ENCODE measurements at regions not wholly inside any gene's neighbourhood (a gene's known extent, or its start where the extent isn't known, plus 50 kb on each side); places are given as distances from the start of the nearest gene placed in this dataset.

GRCh38 chr11:69545976-69546617, 64.6 kb downstream of the LINC01488 start:
- no peak for DNase-seq

GRCh38 chr11:69546735-69547370, 65.4 kb downstream of the LINC01488 start:
- no peak for DNase-seq

GRCh38 chr11:69550846-69551245, 69.4 kb downstream of the LINC01488 start:
- no peak for DNase-seq

GRCh38 chr11:69551963-69552362, 70.5 kb downstream of the LINC01488 start:
- no peak for DNase-seq

DNA sequence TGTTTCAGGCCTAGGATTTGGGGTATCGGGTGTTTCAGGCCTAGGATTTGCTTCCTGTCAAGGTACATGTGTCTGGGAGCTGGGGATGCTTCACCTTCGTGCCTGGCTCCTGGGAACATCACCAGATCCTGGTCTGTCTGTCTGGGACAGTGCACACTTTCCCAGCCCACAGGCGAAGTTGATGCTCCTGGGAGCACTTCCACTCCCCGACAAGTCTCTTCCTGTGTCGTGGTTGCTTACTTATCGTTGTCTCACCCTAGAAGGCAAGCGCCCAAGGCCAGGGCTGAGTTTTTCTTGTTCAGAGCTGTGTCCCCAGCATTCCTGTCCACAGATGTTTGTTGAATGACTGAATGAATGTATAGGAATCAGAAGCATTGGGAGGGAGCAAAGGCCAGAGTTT, 71.5 kb downstream of the LINC01488 start:
- DNase-seq = no peak

DNA sequence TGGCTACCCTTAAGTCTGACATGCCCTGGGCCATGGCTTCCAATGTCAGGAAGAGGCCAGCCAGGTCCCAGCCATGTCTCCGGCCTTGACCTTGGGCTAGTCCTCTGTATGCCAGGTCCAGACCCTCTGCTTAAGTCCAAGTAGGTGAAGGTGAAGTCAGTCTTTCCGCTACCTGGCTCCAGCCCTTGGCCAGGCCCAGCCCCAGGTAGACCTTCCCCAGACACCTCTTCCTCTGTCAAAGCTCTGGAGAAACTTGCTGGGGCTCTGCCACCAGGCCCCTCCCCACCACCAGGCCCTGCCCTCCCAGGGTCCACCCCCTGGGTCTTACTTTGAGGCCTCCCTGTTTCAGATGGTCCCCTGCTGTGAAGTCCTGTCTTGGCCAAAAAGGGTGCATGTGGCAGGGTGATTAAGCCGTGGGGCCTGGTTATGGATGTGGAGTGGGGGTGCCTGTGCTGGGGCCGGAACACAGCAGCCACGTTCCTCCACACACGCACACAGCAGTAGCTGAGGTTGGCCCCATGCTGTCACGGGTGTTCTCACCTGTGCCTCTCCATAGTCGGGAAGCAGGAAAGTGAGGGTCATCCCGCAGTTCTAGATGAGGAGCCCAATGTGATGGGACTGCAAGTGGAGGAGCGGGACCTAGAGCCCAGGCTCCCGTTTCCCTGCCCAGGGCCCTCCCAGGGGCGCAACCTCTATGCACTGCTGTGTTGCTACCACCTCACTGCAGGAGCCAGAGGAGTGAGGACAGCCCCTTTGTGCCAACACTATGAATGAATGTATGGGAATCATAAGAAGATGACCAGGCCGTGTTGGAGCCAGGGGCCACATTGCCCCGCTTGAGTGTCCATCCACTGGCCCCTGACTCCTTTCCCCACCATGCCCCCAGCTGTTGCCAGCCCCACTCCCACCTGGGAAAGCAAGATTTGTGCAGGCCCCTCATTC, 72.2 kb downstream of the LINC01488 start:
- DNase-seq = no peak

- DNase-seq = no peak
Measured at GRCh38 chr11:69554849-69555248, 73.4 kb downstream of the LINC01488 start.

DNA sequence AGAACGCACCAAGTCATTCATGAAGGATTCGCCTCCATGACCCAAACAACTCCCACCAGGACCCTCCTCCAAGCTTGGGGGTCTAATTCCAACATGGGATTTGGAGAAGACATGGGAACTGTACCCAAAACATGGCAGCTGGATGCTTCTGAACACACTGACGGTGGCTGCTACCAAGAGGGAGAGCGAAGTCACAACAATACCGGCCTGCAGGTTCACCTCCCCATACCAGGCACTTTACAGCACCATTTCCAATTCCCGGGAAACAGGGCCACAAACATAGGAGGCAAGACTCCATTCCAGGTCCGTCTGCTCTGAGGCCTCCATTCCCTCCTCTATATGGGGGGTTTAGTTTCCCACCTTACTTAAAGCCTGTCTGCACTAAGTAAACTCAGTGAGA, 75.8 kb downstream of the LINC01488 start:
- no peak for DNase-seq

DNA sequence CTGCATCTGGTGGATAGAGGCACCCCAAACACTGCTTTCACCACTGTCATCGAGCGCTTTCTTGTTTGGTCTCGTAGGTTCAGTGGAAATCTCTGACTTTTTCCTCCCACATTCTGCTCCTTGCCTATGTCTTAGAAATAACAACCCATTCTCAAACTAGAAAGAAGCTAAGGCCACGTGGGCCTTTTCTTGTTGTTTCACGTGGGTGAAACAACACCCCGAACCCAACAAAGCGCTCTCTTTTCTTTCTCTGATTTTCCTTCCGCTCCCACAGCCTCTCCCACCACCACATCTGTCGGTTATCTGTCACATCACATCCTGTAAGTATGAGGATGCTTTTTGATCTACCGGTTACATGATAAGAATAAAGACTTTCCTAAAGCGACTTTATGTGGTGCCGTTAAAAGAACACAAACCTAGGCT, 77.1 kb downstream of the LINC01488 start:
- DNase-seq = no peak

GRCh38 chr11:69559181-69559580, 77.7 kb downstream of the LINC01488 start:
- DNase-seq = no peak

DNA sequence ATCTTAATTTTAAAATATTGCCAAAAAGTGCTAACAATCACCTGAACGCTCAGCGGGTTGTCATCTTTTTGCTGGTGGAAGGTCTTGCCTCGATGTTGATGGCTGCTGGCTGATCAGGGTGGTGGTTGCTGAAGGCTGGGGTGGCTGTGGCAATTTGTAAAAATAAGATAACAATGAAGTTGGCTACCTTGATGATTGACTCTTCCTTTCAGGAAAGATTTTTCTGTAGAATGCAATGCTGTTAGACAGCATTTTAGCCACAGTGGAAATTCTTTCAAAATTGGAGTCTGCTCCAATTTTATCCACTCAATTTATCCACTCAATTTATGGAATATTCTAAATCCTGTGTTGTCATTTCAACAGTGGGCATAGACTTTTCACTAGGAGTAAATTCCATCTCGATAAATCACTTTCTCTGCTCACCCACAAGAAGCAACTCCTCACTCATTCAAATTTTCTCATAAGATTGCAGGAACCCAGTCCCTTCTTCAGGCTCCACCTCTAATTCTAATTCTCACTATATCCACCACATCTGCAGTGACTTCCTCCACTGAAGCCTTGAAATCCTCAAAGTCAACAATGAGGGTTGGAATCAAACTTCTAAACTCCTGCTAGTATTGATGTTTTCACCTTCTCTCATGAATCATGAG, 78.8 kb downstream of the LINC01488 start:
- DNase-seq = no peak

- no peak for DNase-seq
Measured at GRCh38 chr11:69562302-69562701, 78.7 kb upstream of the CCND1 start.

DNA sequence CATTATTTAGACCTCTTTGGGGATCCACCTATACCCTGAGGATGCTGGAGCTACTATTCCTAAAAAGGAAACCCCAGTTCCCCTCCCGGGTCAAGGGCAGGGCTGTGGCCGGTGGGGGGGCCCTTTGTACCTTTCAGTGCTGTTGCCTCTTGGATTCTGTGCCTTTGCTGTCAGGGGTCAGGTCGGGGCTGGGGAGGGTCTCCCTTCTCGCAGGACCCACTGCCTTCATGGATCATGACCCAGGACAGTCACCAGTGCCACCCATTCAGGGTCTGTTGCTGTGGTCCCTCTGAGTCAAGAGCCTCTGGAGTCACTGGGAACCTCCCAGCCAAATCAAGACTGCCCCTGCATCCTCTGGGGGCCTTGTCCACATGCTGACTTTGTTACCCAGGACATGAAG, 78.1 kb upstream of the CCND1 start:
- DNase-seq = no peak

DNA sequence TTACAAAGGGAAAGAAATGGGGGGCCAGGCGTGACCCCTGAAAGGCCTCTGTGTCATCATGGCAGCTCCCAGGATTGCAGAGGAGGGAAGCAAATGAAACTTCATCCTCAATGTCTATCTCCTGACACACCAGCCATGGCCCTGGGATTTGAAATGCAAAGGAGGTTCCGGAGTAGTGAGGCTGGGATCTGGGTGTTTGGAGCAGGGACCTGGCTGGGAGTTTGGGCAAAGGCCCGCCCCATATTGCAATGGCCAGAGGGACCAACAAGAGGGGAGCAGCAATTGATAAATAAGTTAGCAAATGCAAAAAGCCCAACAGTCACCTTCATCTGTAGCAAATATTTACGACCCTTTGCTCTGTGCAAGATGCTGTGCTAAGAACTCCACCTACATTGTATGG, 77.7 kb upstream of the CCND1 start:
- no peak for DNase-seq

DNA sequence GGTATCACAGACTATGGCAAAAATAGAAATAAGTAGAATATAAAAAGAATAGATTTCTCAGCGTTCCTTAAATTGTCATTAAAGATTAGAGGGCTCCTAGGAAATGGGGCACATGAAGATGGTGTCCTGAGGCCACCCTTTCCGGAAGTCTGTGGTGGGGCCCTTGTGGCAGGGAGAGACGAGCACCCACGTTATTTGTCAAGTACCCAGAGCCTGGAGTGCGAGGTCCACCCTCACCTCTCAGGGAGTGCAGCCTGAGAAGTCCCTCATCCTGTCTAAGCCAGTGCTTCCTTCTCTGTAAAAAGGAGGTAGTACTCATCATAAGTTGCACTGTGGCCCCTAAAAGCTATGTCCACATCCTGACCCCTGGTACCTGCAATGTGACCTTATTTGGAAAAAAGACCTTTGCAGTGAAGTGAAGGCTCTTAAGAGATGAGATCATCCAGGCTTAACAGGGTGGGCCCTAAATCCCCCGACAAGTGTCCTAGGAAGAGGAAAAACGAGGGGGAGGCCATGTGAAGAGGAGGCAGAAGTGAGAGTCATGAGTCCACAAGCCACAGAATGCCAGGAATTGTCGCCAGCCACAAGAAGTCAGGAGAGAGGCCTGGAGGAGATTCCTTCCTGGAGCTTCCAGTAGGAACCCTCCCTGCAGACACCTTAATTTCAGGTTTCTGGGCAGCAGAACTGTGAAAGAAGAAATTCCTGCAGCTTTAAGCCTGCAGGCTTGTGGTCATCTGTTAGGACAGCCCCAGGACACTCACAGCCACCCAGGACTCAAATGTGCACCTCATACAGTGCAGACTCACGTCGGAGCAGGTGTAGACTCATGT, 76.8 kb upstream of the CCND1 start:
- no peak for DNase-seq

DNA sequence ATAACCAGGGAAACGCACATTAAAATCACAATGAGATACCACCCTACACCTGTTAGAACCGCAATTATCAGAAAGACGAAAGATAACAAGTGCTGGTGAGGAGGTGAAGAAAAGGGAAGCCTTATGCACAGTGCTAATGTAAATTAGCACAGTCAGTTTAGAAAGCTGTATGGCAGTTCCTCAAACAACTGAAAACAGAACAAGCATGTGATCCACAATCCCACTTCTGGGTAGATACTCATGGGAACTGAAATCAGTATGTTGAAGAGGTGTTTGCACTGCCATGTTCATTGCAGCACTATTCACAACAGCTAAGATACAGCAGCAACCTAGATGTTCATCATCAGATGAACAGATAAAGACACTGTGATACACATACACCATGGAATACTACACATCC, 75.0 kb upstream of the CCND1 start:
- no peak for DNase-seq

DNA sequence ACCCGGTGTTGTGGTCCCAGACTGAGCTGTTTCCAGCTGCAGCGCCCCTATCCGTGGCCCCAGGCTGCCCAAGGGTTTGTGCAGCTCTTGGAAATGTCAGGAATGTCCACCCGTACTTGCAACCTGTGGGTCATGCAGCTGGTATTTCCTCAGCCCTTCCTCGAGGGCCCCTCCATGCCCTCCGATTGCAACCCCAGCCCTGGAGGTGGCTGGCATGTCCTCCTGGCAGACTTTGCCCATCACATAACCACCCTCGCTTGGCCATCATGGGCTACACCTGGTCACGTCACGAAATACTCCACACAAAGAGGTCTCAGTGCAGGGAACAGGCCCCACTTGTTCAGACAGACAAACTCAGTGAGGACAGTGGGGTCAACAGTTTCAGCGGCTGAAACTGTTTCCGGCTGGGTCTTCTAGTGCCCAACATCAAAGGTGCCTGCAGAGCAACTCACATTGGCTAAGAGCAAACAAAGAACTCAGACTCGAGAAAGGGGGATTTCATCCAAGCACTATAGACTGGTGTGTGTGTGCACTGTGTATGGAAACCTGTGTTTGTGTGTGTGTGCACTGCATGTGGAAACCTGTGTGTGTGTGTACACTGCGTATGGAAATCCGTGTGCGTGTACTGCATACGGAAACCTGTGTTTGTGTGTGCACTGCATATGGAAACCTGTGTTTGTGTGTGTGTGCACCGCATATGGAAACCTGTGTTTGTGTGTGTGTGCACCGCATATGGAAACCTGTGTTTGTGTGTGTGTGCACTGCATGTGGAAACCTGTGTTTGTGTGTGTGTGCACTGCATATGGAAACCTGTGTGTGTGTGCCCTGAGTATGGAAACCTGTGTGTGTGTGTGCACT, 72.8 kb upstream of the CCND1 start:
- DNase-seq = no peak

- DNase-seq = no peak
Measured at GRCh38 chr11:69568809-69569097, 72.2 kb upstream of the CCND1 start.

DNA sequence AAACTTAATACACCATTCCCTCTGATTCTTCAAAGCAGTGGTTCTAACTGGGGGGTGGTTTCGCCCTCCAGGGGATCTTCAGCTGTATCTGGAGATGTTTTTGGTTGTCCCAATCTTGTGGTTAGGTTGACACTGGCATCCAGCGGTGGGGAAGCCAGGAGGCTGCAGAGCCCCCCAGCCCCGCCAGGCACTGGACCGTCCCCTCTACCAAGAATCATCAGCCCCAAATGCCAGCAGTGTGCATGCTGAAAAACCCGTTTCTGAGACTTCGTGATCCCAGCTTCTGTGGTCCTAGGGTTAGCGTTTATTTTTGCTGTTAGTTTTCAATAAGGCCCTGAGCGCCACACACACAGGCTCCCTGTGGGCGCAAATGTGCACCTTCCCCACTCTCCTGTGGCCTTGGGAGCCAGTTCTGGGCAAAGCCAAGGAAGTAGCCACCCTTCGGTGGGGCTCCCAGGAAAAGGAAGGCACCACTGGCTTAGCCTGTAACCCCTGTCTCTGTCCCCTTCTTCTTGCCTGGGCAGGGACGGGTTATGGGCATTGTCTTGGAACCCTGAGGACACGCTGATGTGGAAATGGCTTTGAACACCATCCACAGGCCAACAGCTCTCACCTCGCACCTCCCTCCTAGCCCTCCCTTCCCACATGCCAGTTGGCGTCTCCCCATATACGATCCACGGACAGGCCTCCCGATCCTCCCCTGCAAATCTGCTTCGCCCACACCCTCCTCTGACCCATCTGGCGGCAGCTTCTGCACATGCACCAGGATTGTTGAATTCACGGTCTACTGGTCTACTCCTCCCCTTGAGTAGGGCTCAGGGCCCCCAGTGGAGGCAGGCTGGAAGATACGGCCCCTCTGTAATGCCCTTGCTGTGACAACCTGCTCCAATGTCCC, 71.4 kb upstream of the CCND1 start:
- DNase-seq = no peak

- DNase-seq = no peak
Measured at GRCh38 chr11:69572233-69572860, 68.6 kb upstream of the CCND1 start.

All from C1 segment of cervical spinal cord (tissue), 14 donors.